ENCODE measurements at regions not wholly inside any gene's neighbourhood (a gene's known extent, or its start where the extent isn't known, plus 50 kb on each side); places are given as distances from the start of the nearest gene placed in this dataset.

DNA sequence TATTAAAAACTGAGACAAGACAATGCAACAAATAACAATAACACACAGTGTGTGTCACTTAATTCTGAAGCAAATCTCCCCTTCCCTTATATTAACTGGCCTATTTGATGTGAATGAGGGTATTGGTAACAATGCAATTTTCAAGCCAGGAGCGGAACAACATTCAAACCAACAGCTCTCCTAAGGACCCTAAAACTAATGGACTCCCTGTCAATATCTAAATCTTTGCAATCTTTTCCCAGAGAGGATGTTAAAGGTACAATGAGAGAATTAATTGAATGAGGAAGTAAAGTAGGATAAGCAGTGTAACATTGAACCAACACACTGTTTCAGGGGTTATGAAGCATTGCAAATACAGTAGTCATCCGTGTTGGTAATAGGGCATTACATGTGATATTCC, 311.7 kb downstream of the HTR1A start:
- no peak for TF ChIP-seq CTCF (IDR thresholded peaks at IDR 0.05; ENCODE audit: unreplicated experiment)
- H3K36me3 Mint-ChIP-seq, result no peaks in the 10 kb centered on the region
- no peak overlapping the region for H3K4me3 Mint-ChIP-seq
- H3K27ac Mint-ChIP-seq, result no peak overlapping the region
- no peaks in the 10 kb centered on the region for H3K27me3 Mint-ChIP-seq (ENCODE audit: low read depth)
- no peaks in the 10 kb centered on the region for H3K9me3 Mint-ChIP-seq
- no peak for DNase-seq (ENCODE audit: low spot score in 2 of 2, unreplicated experiment in 2 of 2)
- peaks cover 5% of the 10 kb centered on the region for H3K4me1 Mint-ChIP-seq

DNA sequence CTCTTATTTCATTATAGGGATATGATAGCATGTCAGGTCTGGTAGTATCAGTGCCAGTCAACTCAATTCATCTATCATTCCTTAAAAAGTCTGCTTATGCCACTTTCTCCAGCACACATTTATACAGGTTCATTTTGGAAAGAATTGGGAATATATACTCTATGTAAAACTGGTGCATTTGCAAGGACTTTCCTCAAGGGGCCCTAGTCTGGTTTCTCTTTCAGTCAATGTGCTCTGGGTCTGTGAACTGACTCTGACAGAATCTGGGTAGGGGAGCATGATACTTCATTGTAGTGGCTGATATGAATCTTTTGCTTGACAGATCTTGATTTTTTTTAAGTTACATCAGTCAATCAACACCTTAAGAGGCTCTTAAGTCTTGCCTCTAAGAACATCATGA, 313.9 kb downstream of the HTR1A start:
- no peaks in the 10 kb centered on the region for H3K36me3 Mint-ChIP-seq
- H3K27ac Mint-ChIP-seq, result no peak overlapping the region
- H3K4me1 Mint-ChIP-seq, result no peaks in the 10 kb centered on the region
- H3K27me3 Mint-ChIP-seq (ENCODE audit: low read depth), result peaks cover under 1% of the 10 kb centered on the region
- no peak overlapping the region for H3K4me3 Mint-ChIP-seq
- DNase-seq (ENCODE audit: low spot score in 2 of 2, unreplicated experiment in 2 of 2), result no peak
- no peaks in the 10 kb centered on the region for H3K9me3 Mint-ChIP-seq
- TF ChIP-seq CTCF (IDR thresholded peaks at IDR 0.05; ENCODE audit: unreplicated experiment), result no peak

GRCh38 chr5:63629951-63630630, 332.2 kb downstream of the HTR1A start:
- no peak overlapping the region for H3K27ac Mint-ChIP-seq
- no peak for TF ChIP-seq CTCF (IDR thresholded peaks at IDR 0.05; ENCODE audit: unreplicated experiment)
- no peaks in the 10 kb centered on the region for H3K9me3 Mint-ChIP-seq
- H3K4me1 Mint-ChIP-seq, result no peaks in the 10 kb centered on the region
- no peak for DNase-seq (ENCODE audit: low spot score in 2 of 2, unreplicated experiment in 2 of 2)
- H3K36me3 Mint-ChIP-seq, result no peaks in the 10 kb centered on the region
- H3K4me3 Mint-ChIP-seq, result no peak overlapping the region
- no peaks in the 10 kb centered on the region for H3K27me3 Mint-ChIP-seq (ENCODE audit: low read depth)

DNA sequence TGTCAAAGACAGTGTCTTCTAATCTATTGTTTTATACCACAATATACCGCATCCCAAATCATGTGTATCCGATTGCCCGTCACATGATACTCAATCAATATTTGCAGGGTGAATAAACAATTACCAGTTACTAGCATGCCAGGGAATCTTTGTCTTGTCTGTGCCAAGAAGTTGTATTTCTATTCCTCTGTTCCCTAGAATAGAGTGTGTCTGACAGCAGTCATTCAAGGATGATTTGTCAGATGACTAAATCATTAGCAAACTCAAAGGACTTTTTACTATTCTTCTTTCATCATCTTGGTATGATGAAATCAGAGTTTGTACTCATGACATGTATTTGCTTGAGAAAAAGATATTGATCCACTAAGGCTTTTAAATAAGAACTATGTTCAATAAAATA, 348.8 kb downstream of the HTR1A start:
- Mint-ChIP-seq H3K36me3 (no peaks in the 10 kb centered on the region), H3K27ac (no peak overlapping the region), H3K9me3 (no peaks in the 10 kb centered on the region), H3K4me3 (no peak overlapping the region), H3K4me1 (no peaks in the 10 kb centered on the region), H3K27me3 (ENCODE audit: low read depth) (no peaks in the 10 kb centered on the region)
- no peak for DNase-seq (ENCODE audit: low spot score in 2 of 2, unreplicated experiment in 2 of 2)
- TF ChIP-seq CTCF (IDR thresholded peaks at IDR 0.05; ENCODE audit: unreplicated experiment), result no peak

DNA sequence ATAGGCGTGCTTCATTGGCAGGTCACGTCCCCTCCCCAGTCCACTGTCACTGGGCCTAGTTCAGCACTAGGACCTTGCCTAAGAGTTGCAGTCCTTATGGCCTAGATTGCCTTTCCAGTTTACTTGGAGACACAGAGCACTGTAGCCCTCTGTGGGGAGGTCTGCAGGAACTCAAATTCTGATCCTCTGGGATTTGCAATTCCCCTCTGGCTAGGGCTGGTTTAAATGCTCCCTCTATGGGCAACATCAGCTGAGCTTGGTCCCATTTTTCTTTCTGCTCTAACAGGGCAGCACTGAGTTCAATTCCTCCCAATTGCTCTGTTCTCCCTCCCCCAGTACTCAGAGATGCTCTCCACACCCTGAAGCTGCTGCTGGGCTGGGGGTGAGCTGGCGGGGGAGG, 358.2 kb downstream of the HTR1A start:
- H3K27me3 Mint-ChIP-seq (ENCODE audit: low read depth), result no peaks in the 10 kb centered on the region
- no peaks in the 10 kb centered on the region for H3K4me1 Mint-ChIP-seq
- no peaks in the 10 kb centered on the region for H3K36me3 Mint-ChIP-seq
- H3K27ac Mint-ChIP-seq, result no peak overlapping the region
- no peak overlapping the region for H3K4me3 Mint-ChIP-seq
- TF ChIP-seq CTCF (IDR thresholded peaks at IDR 0.05; ENCODE audit: unreplicated experiment), result no peak
- DNase-seq (ENCODE audit: low spot score in 2 of 2, unreplicated experiment in 2 of 2), result no peak
- H3K9me3 Mint-ChIP-seq, result peaks cover 10% of the 10 kb centered on the region

DNA sequence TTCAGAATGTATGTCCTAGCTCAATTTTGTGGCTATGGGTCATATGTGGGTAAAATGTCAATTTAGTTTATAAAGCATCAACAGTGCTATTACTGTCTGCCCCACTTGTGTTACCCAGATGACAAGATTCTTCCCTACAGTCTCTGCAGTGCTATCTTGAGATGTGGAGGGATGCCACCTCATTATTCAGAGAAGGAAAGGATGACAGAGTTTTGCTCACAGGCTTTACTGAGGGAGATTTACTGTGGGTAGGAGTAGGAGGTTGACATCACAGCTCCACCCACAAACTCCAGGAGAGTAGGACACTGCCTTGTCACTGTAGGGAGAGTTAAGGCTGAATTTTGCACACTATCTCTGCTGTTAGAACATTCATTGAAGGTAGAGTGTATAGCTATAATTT, 359.3 kb downstream of the HTR1A start:
- Mint-ChIP-seq H3K27me3 (ENCODE audit: low read depth) (no peaks in the 10 kb centered on the region), H3K9me3 (peaks cover 15% of the 10 kb centered on the region), H3K27ac (no peak overlapping the region), H3K4me3 (no peak overlapping the region), H3K4me1 (no peaks in the 10 kb centered on the region), H3K36me3 (no peaks in the 10 kb centered on the region)
- TF ChIP-seq CTCF (IDR thresholded peaks at IDR 0.05; ENCODE audit: unreplicated experiment), result no peak
- DNase-seq (ENCODE audit: low spot score in 2 of 2, unreplicated experiment in 2 of 2), result no peak
